ENCODE measurements at regions not wholly inside any gene's neighbourhood (a gene's known extent, or its start where the extent isn't known, plus 50 kb on each side); places are given as distances from the start of the nearest gene placed in this dataset.

- DNase-seq (ENCODE audit: low read depth, low spot score) (no peak), ATAC-seq (no peak)
- peaks cover 15 to 18% of the 10 kb centered on the region in 2 experiments for H3K4me1 ChIP-seq (ENCODE audit: control insufficient read depth in 1 of 2, insufficient read depth in 2 of 2, low read length in 2 of 2)
- TF ChIP-seq TCF7L2 (IDR thresholded peaks at IDR 0.05; ENCODE audit: borderline replicate concordance, extremely low read depth, insufficient read depth, insufficient read length) (no peak), ZBTB33 (IDR thresholded peaks at IDR 0.05; ENCODE audit: extremely low read depth, insufficient replicate concordance, low read length) (no peak), CTCF (IDR thresholded peaks at IDR 0.05 in 2 of 3, conservative IDR thresholded peaks at IDR 0.05 in 1 of 3; ENCODE audit: borderline replicate concordance in 1 of 3, insufficient read depth in 1 of 3, low read depth in 2 of 3, low read length in 2 of 3) (no peak)
- no peak overlapping the region for H3K4me3 ChIP-seq (replicated peaks in 1 of 2; ENCODE audit: low read depth in 1 of 2, low read length in 2 of 2)
- BruUV-seq (replicated peaks) = no TSS peak
- ChIA-PET CTCF (no interaction called here), RAD21 (ENCODE audit: low non-redundant PET in 1 of 2, low total read pairs in 2 of 2, uncharacterized antibody in 2 of 2, unreplicated experiment in 2 of 2) (no interaction called here), POLR2A (no interaction called here)
- H3K36me3 ChIP-seq (ENCODE audit: control insufficient read depth in 1 of 2, insufficient read depth in 2 of 2, low read length in 2 of 2) = no peaks in the 10 kb centered on the region
- intact Hi-C loops (cut with micrococcal nuclease) = no loop called here
- no peaks in the 10 kb centered on the region for H3K9me3 ChIP-seq (ENCODE audit: control insufficient read depth in 1 of 2, insufficient read depth in 1 of 2, low read depth in 1 of 2, low read length in 2 of 2)
- H3K27ac ChIP-seq (ENCODE audit: low read depth, low read length) = no peak overlapping the region
- H3K4me2 ChIP-seq (ENCODE audit: low read length) = no peak overlapping the region
- no peaks in the 10 kb centered on the region for H3K79me2 ChIP-seq (ENCODE audit: insufficient read depth, low read length)
- no peak overlapping the region for H2AFZ ChIP-seq (ENCODE audit: low read depth, low read length, poor library complexity, severe bottlenecking)
- H3K9me2 ChIP-seq (ENCODE audit: insufficient read depth) = no peaks in the 10 kb centered on the region
- no peaks in the 10 kb centered on the region for H4K20me1 ChIP-seq (ENCODE audit: insufficient read depth)
- H3K27me3 ChIP-seq (ENCODE audit: insufficient read depth, low read length) = no peaks in the 10 kb centered on the region
- H3K9ac ChIP-seq (ENCODE audit: low read length) = no peak overlapping the region
These were observed 69.5 kb downstream of the ACTL7B start for GRCh38 chr9:108786322-108786721.

- Histone ChIP-seq H3K27ac (ENCODE audit: low read depth, low read length) (no peak overlapping the region), H3K9me3 (ENCODE audit: control insufficient read depth in 1 of 2, insufficient read depth in 1 of 2, low read depth in 1 of 2, low read length in 2 of 2) (no peaks in the 10 kb centered on the region), H3K4me3 (replicated peaks in 1 of 2; ENCODE audit: low read depth in 1 of 2, low read length in 2 of 2) (no peak overlapping the region), H3K79me2 (ENCODE audit: insufficient read depth, low read length) (no peaks in the 10 kb centered on the region), H3K9me2 (ENCODE audit: insufficient read depth) (no peaks in the 10 kb centered on the region), H3K9ac (ENCODE audit: low read length) (no peak overlapping the region), H3K4me1 (ENCODE audit: control insufficient read depth in 1 of 2, insufficient read depth in 2 of 2, low read length in 2 of 2) (peaks cover 15 to 18% of the 10 kb centered on the region in 2 experiments), H3K4me2 (ENCODE audit: low read length) (no peak overlapping the region), H2AFZ (ENCODE audit: low read depth, low read length, poor library complexity, severe bottlenecking) (no peak overlapping the region), H3K36me3 (ENCODE audit: control insufficient read depth in 1 of 2, insufficient read depth in 2 of 2, low read length in 2 of 2) (no peaks in the 10 kb centered on the region), H3K27me3 (ENCODE audit: insufficient read depth, low read length) (no peaks in the 10 kb centered on the region), H4K20me1 (ENCODE audit: insufficient read depth) (no peaks in the 10 kb centered on the region)
- DNase-seq (ENCODE audit: low read depth, low spot score) (no peak), ATAC-seq (no peak)
- BruUV-seq (replicated peaks) = no TSS peak
- CTCF ChIA-PET = no interaction called here
- intact Hi-C loops (cut with micrococcal nuclease) = no loop called here
- RAD21 ChIA-PET (ENCODE audit: low non-redundant PET in 1 of 2, low total read pairs in 2 of 2, uncharacterized antibody in 2 of 2, unreplicated experiment in 2 of 2) = no interaction called here
- POLR2A ChIA-PET = no interaction called here
- TF ChIP-seq REST (IDR thresholded peaks at IDR 0.05; ENCODE audit: low read depth) = no peak
- TF ChIP-seq ATF3 (IDR thresholded peaks at IDR 0.05) = no peak
- no peak for TF ChIP-seq CEBPB (IDR thresholded peaks at IDR 0.05; ENCODE audit: low read depth)
- no peak for TF ChIP-seq MAX (IDR thresholded peaks at IDR 0.05)
- TF ChIP-seq CBX3 (IDR thresholded peaks at IDR 0.05; ENCODE audit: low read depth) = no peak
- TF ChIP-seq ZNF274 (IDR thresholded peaks at IDR 0.05; ENCODE audit: low read depth, low read length) = no peak
- no peak for TF ChIP-seq RAD21 (IDR thresholded peaks at IDR 0.05; ENCODE audit: low read depth)
- no peak for TF ChIP-seq EZH2 (IDR thresholded peaks at IDR 0.05)
- TF ChIP-seq POLR2A (IDR thresholded peaks at IDR 0.05; ENCODE audit: borderline replicate concordance, extremely low read depth, insufficient read depth, insufficient read length) = no peak
- no peak for TF ChIP-seq EGR1 (IDR thresholded peaks at IDR 0.05; ENCODE audit: low read depth)
- TF ChIP-seq ZFX (IDR thresholded peaks at IDR 0.05) = no peak
These were observed 70.8 kb downstream of the ACTL7B start for GRCh38 chr9:108784998-108785397.

All from HCT116 (cell line).